ENCODE measurements at regions not wholly inside any gene's neighbourhood (a gene's known extent, or its start where the extent isn't known, plus 50 kb on each side); places are given as distances from the start of the nearest gene placed in this dataset.

GRCh38 chr5:56290378-56291078 lies 57.4 kb upstream of the ANKRD55 start:
- WGBS: 88% methylated on average over 4 of the region's 4 CpGs

GRCh38 chr5:56289602-56289987 lies 56.5 kb upstream of the ANKRD55 start:
- Histone ChIP-seq H3K4me3 (no peak overlapping the region), H3K27ac (no peak overlapping the region), H3K36me3 (no peaks in the 10 kb centered on the region), H3K27me3 (no peaks in the 10 kb centered on the region), H3K4me1 (peaks cover 15% of the 10 kb centered on the region), H3K9me3 (no peaks in the 10 kb centered on the region)
- TF ChIP-seq POLR2A (IDR thresholded peaks at IDR 0.05) (no peak), CTCF (IDR thresholded peaks at IDR 0.05) (no peak), EP300 (IDR thresholded peaks at IDR 0.05) (no peak), POLR2AphosphoS5 (IDR thresholded peaks at IDR 0.05) (no peak)
- no peak for DNase-seq (ENCODE audit: low spot score in 2 of 2)

More at GRCh38 chr5:56290378-56291078, 57.4 kb upstream of the ANKRD55 start:
- Histone ChIP-seq H3K27me3 (no peaks in the 10 kb centered on the region), H3K4me1 (peaks cover 15% of the 10 kb centered on the region), H3K36me3 (no peaks in the 10 kb centered on the region), H3K9me3 (no peaks in the 10 kb centered on the region), H3K4me3 (no peak overlapping the region), H3K27ac (no peak overlapping the region)
- TF ChIP-seq POLR2AphosphoS5 (IDR thresholded peaks at IDR 0.05) (no peak), EP300 (IDR thresholded peaks at IDR 0.05) (no peak)
- no peak for DNase-seq (ENCODE audit: low spot score in 2 of 2)

GRCh38 chr5:56288873-56289601 lies 55.9 kb upstream of the ANKRD55 start:
- no peak for TF ChIP-seq POLR2AphosphoS5 (IDR thresholded peaks at IDR 0.05)
- H3K27ac ChIP-seq: no peak overlapping the region
- 57% methylated on average over 4 of the region's 4 CpGs for WGBS
- no peaks in the 10 kb centered on the region for H3K36me3 ChIP-seq
- no peaks in the 10 kb centered on the region for H3K9me3 ChIP-seq
- no peak overlapping the region for H3K4me3 ChIP-seq
- H3K27me3 ChIP-seq: no peaks in the 10 kb centered on the region
- DNase-seq (ENCODE audit: low spot score in 2 of 2): no peak
- H3K4me1 ChIP-seq: peaks cover 15% of the 10 kb centered on the region

- Histone ChIP-seq H3K36me3 (no peaks in the 10 kb centered on the region), H3K4me3 (no peak overlapping the region), H3K9me3 (no peaks in the 10 kb centered on the region), H3K4me1 (peaks cover 15% of the 10 kb centered on the region), H3K27ac (no peak overlapping the region), H3K27me3 (no peaks in the 10 kb centered on the region)
- 66% methylated on average over 2 of the region's 2 CpGs for WGBS
- no peak for DNase-seq (ENCODE audit: low spot score in 2 of 2)
- no peak for TF ChIP-seq CTCF (IDR thresholded peaks at IDR 0.05)
- no peak for TF ChIP-seq POLR2A (IDR thresholded peaks at IDR 0.05)
- TF ChIP-seq POLR2AphosphoS5 (IDR thresholded peaks at IDR 0.05): no peak
- no peak for TF ChIP-seq EP300 (IDR thresholded peaks at IDR 0.05)
Measured at GRCh38 chr5:56286015-56286884, 53.1 kb upstream of the ANKRD55 start.

GRCh38 chr5:56282951-56283350 lies 49.8 kb upstream of the ANKRD55 start:
- Histone ChIP-seq H3K27ac (no peak overlapping the region), H3K4me1 (peaks cover 3% of the 10 kb centered on the region), H3K36me3 (no peaks in the 10 kb centered on the region), H3K9me3 (no peaks in the 10 kb centered on the region), H3K27me3 (no peaks in the 10 kb centered on the region), H3K4me3 (no peak overlapping the region)
- no peak for TF ChIP-seq EP300 (IDR thresholded peaks at IDR 0.05)
- WGBS: 76% methylated on average over 2 of the region's 2 CpGs
- no peak for DNase-seq (ENCODE audit: low spot score in 2 of 2)

Data from suprapubic skin (tissue), 4 donors.